Activated CD4-positive, alpha-beta T cell treated with anti-CD3 and anti-CD28 coated beads, Interleukin-2, amount 10 ng/mL, durations not matched to agents 7 days and 5 days (primary cell): ENCODE measurements at regions not wholly inside any gene's neighbourhood (a gene's known extent, or its start where the extent isn't known, plus 50 kb on each side); places are given as distances from the start of the nearest gene placed in this dataset.
A peak's percentile ranks its signal among the peaks of the same experiment; 100 is the strongest.
"Not testable (repeated sequence)": the region's sequence is repeated elsewhere in the genome, so short reads cannot be mapped to it uniquely, and the experiment has no call there.

Experiments
- CTCF ChIA-PET: fragments of 350-600 bp; sonication (Branson Sonifier 250); formaldehyde crosslinking; loops from one replicate; lab custom pipeline; 2021; ENCODE audit warnings: antibody characterized with exemption; lab: Charles Lee
- POLR2A ChIA-PET: fragments of 350-600 bp; sonication (Branson Sonifier 250); formaldehyde crosslinking; loops from one replicate; lab custom pipeline; 2021; ENCODE audit warnings: antibody characterized with exemption; lab: Charles Lee
- DNase-seq: peaks from one replicate; pipeline ENCODE4 v3.0.0-alpha.2; 2020
- H3K27ac Mint-ChIP-seq: one replicate; pipeline ENCODE4 v1.8.0; 2021; ENCODE audit warnings: mild to moderate bottlenecking, moderate library complexity, mixed read lengths
- H3K27me3 Mint-ChIP-seq: one replicate; pipeline ENCODE4 v1.8.0; 2021; ENCODE audit warnings: mixed read lengths
- H3K36me3 Mint-ChIP-seq: one replicate; pipeline ENCODE4 v1.8.0; 2021; ENCODE audit warnings: low read depth, mixed read lengths
- H3K4me1 Mint-ChIP-seq: one replicate; pipeline ENCODE4 v1.8.0; 2021; ENCODE audit warnings: mixed read lengths
- H3K4me3 Mint-ChIP-seq: one replicate; pipeline ENCODE4 v1.8.0; 2021; ENCODE audit warnings: mild to moderate bottlenecking, moderate library complexity, mixed read lengths
- H3K9me3 Mint-ChIP-seq: one replicate; pipeline ENCODE4 v1.8.0; 2021; ENCODE audit warnings: mixed read lengths

GRCh38 chr6:5850848-5851255, 155.9 kb downstream of the NRN1 start:
- no peaks in the 10 kb centered on the region for H3K36me3 Mint-ChIP-seq
- no peaks in the 10 kb centered on the region for H3K9me3 Mint-ChIP-seq
- CTCF ChIA-PET, result interaction anchor here (1.5 kb wide), 1 partner anchor 13 kb away, joined by 6 read pairs; no protein-coding TSS in a partner anchor
- H3K27ac Mint-ChIP-seq, result no peak overlapping the region
- H3K27me3 Mint-ChIP-seq, result peaks cover 16% of the 10 kb centered on the region
- DNase-seq, result no peak
- POLR2A ChIA-PET, result interaction anchor here (0.7 kb wide), 1 partner anchor 90 kb away, joined by 5 read pairs; no protein-coding TSS in a partner anchor
- peak overlapping the region; percentile 64 for H3K4me3 Mint-ChIP-seq
- H3K4me1 Mint-ChIP-seq, result peaks cover 17% of the 10 kb centered on the region

DNA sequence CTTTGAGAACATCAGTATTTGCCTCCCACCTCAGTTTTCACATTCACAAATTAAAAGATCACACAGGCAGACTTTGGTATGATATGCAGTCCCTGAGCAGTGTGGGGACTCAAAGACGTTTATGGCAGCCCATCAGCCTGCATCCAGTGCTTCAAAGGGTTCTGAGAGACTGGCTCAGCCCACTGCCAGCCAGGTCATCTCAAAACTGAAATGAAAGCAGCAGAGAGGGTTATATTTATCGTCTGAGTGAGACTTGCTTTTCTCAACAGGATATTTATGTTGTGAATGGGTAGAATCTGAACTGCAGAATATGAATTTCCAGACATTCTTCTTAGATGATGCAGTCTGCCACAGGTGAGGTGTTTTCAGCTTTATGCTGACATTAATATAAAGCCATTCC, 159.8 kb downstream of the NRN1 start:
- H3K27me3 Mint-ChIP-seq, result peaks cover 42% of the 10 kb centered on the region
- H3K4me1 Mint-ChIP-seq, result peaks cover 15% of the 10 kb centered on the region
- H3K36me3 Mint-ChIP-seq, result no peaks in the 10 kb centered on the region
- H3K9me3 Mint-ChIP-seq, result peaks cover 5% of the 10 kb centered on the region
- ChIA-PET CTCF (no interaction called here), POLR2A (no interaction called here)
- H3K4me3 Mint-ChIP-seq, result no peak overlapping the region
- no peak for DNase-seq
- no peak overlapping the region for H3K27ac Mint-ChIP-seq

DNA sequence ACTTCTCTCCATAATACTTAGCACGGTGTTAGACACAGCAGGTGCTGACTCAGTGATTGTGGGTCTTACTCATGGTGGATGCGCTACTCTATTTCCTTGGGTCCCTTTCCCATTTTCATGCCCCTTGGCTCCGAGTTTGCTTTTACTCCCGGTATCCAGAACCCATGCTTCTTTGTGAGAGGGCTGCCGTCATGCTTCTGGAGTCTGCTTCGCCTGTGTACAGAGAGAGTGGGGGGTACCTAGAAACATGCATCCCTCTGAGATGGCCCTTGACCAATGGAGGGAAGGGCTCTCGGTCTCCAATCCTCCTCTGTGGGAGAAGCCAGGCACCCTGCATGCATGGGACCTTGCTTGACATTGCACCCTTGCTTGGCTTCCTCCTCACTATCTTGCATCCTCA, 160.4 kb downstream of the NRN1 start:
- Mint-ChIP-seq H3K36me3 (no peaks in the 10 kb centered on the region), H3K27me3 (peaks cover 42% of the 10 kb centered on the region), H3K27ac (no peak overlapping the region), H3K4me3 (no peak overlapping the region), H3K9me3 (peaks cover 5% of the 10 kb centered on the region), H3K4me1 (peaks cover 11% of the 10 kb centered on the region)
- ChIA-PET POLR2A (no interaction called here), CTCF (no interaction called here)
- no peak for DNase-seq

DNA sequence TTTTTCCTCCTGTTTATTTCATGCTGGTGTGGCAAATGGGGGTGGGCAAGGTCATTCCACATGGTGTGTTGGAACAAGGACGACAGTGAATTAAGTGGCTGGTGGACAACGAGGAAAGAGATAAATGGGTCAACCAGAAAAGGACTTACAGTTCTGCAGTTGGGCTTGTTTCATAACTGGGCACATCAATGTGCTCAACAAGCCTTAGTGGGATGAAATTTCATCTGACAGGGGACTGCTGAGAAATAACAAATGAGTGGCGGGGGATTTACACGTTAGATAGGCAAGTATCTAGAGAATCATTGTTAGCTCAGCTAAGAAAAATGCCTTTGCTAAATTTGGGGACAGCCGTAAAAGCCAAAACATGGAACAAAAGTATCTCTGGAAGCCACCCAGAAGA, 163.6 kb downstream of the NRN1 start:
- Mint-ChIP-seq H3K27ac (no peak overlapping the region), H3K27me3 (peaks cover 42% of the 10 kb centered on the region), H3K4me1 (peaks cover 6% of the 10 kb centered on the region), H3K9me3 (peaks cover 5% of the 10 kb centered on the region), H3K4me3 (no peak overlapping the region), H3K36me3 (no peaks in the 10 kb centered on the region)
- no peak for DNase-seq
- POLR2A ChIA-PET, result no interaction called here
- CTCF ChIA-PET, result no interaction called here

GRCh38 chr6:5840734-5841390, 165.9 kb downstream of the NRN1 start:
- Mint-ChIP-seq H3K4me3 (no peak overlapping the region), H3K4me1 (no peaks in the 10 kb centered on the region), H3K27ac (no peak overlapping the region), H3K9me3 (peaks cover 5% of the 10 kb centered on the region), H3K27me3 (peaks cover 33% of the 10 kb centered on the region), H3K36me3 (no peaks in the 10 kb centered on the region)
- DNase-seq, result no peak
- CTCF ChIA-PET, result no interaction called here
- POLR2A ChIA-PET, result no interaction called here

- DNase-seq, result no peak
- H3K27ac Mint-ChIP-seq, result no peak overlapping the region
- H3K27me3 Mint-ChIP-seq, result peaks cover 16% of the 10 kb centered on the region
- CTCF ChIA-PET, result no interaction called here
- POLR2A ChIA-PET, result no interaction called here
- peaks cover 3% of the 10 kb centered on the region for H3K9me3 Mint-ChIP-seq
- H3K36me3 Mint-ChIP-seq, result peaks cover 2% of the 10 kb centered on the region
- H3K4me3 Mint-ChIP-seq, result no peak overlapping the region
- no peaks in the 10 kb centered on the region for H3K4me1 Mint-ChIP-seq
These were observed 167.9 kb downstream of the NRN1 start for GRCh38 chr6:5838656-5839396.

- Mint-ChIP-seq H3K9me3 (no peaks in the 10 kb centered on the region), H3K36me3 (peaks cover 2% of the 10 kb centered on the region), H3K4me3 (no peak overlapping the region), H3K27me3 (peaks cover 8% of the 10 kb centered on the region), H3K4me1 (peaks cover 12% of the 10 kb centered on the region), H3K27ac (no peak overlapping the region)
- ChIA-PET POLR2A (no interaction called here), CTCF (interaction anchor here (0.6 to 1.3 kb wide), 4 partner anchors 11 to 15 kb away, joined by 3 to 6 read pairs (median 4); no protein-coding TSS in a partner anchor)
- no peak for DNase-seq
These were observed 169.4 kb downstream of the NRN1 start for GRCh38 chr6:5837323-5837722.

GRCh38 chr6:5836597-5836996, 170.1 kb downstream of the NRN1 start:
- H3K27ac Mint-ChIP-seq, H3K36me3 Mint-ChIP-seq, H3K27me3 Mint-ChIP-seq, H3K9me3 Mint-ChIP-seq, POLR2A ChIA-PET, DNase-seq, CTCF ChIA-PET, H3K4me3 Mint-ChIP-seq: not testable (repeated sequence)
- H3K4me1 Mint-ChIP-seq, result peaks cover 19% of the 10 kb centered on the region

- Mint-ChIP-seq H3K4me1 (peaks cover 47% of the 10 kb centered on the region), H3K9me3 (no peaks in the 10 kb centered on the region), H3K27ac (peak overlapping the region; percentile 93), H3K36me3 (peaks cover 4% of the 10 kb centered on the region), H3K27me3 (no peaks in the 10 kb centered on the region), H3K4me3 (no peak overlapping the region)
- ChIA-PET POLR2A (interaction anchor here (0.6 kb wide), 1 partner anchor 357 kb away, joined by 3 read pairs; no protein-coding TSS in a partner anchor), CTCF (interaction anchor here (0.9 to 1.6 kb wide), 3 partner anchors 11 to 32 kb away, joined by 3 read pairs; no protein-coding TSS in a partner anchor)
- DNase-seq, result no peak
These were observed 173.6 kb downstream of the NRN1 start for GRCh38 chr6:5833120-5833519.

GRCh38 chr6:5832668-5833067, 174.1 kb downstream of the NRN1 start:
- Mint-ChIP-seq H3K4me1 (peaks cover 47% of the 10 kb centered on the region), H3K27me3 (no peaks in the 10 kb centered on the region), H3K9me3 (no peaks in the 10 kb centered on the region), H3K36me3 (peaks cover 4% of the 10 kb centered on the region), H3K4me3 (no peak overlapping the region), H3K27ac (peak overlapping the region; percentile 93)
- POLR2A ChIA-PET, result interaction anchor here (0.6 kb wide), 1 partner anchor 356 kb away, joined by 3 read pairs; no protein-coding TSS in a partner anchor
- no peak for DNase-seq
- CTCF ChIA-PET, result interaction anchor here (0.9 to 1.6 kb wide), 2 partner anchors 15 to 33 kb away, joined by 3 read pairs; no protein-coding TSS in a partner anchor

DNA sequence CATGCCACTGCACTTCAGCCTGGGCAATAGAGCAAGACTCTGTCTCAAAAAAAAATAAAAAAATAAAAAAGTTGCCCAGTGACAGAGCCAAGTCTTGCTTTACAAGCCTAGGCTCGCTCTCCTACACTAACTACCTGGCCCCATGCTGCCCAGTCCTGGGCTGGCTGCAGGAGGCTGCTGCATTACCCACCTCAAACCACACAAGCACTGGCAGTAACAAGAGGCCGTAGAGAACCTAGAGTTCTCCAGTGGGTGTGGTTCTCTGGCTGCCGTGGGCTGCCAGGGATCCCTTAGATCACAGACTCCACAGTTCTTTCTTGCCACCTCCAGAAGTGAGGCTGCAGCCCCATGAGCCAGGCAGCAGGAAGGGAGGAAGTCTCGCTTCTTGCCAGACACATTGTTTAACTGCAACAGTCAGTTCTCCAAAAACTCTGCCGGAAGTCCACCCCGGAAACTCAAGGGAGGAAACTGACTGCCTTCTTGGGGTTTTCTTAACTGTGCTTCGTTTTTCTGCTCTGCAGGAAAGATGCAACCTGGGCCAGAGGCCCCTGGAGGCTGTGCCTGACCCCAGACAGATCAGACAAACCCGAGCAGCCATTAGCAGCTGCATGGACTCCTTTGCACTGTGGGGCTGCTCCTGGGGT, 175.4 kb downstream of the NRN1 start:
- POLR2A ChIA-PET, CTCF ChIA-PET, H3K27me3 Mint-ChIP-seq, H3K9me3 Mint-ChIP-seq, H3K36me3 Mint-ChIP-seq: not testable (repeated sequence)
- Mint-ChIP-seq H3K4me1 (peaks cover 52% of the 10 kb centered on the region), H3K4me3 (peak overlapping the region; percentile 44), H3K27ac (peak overlapping the region; percentile 93)
- DNase-seq, result peak; percentile 75

- ChIA-PET POLR2A (no interaction called here), CTCF (interaction anchor here (1.0 kb wide), 1 partner anchor 15 kb away, joined by 3 read pairs; no protein-coding TSS in a partner anchor)
- H3K27ac Mint-ChIP-seq, result no peak overlapping the region
- peaks cover 2% of the 10 kb centered on the region for H3K36me3 Mint-ChIP-seq
- H3K9me3 Mint-ChIP-seq, result no peaks in the 10 kb centered on the region
- peaks cover 58% of the 10 kb centered on the region for H3K4me1 Mint-ChIP-seq
- DNase-seq, result no peak
- H3K4me3 Mint-ChIP-seq, result no peak overlapping the region
- no peaks in the 10 kb centered on the region for H3K27me3 Mint-ChIP-seq
These were observed 178.4 kb downstream of the NRN1 start for GRCh38 chr6:5828296-5828695.
